ENCODE measurements at regions not wholly inside any gene's neighbourhood (a gene's known extent, or its start where the extent isn't known, plus 50 kb on each side); places are given as distances from the start of the nearest gene placed in this dataset.

- Mint-ChIP-seq H3K36me3 (ENCODE audit: low read depth) (no peaks in the 10 kb centered on the region), H3K27ac (no peak overlapping the region), H3K9me3 (no peaks in the 10 kb centered on the region), H3K27me3 (ENCODE audit: low read depth) (peaks cover 34% of the 10 kb centered on the region), H3K4me3 (ENCODE audit: low read depth) (no peak overlapping the region), H3K4me1 (ENCODE audit: low read depth) (peaks cover 33% of the 10 kb centered on the region)
- intact Hi-C loops (cut with micrococcal nuclease): loop anchor here (5.0 kb wide), 1 partner anchor 117 kb away; no protein-coding TSS in a partner anchor
- no peak for DNase-seq (ENCODE audit: low spot score)
Measured at GRCh38 chr7:112395411-112395810, 54.8 kb upstream of the IFRD1 start.

- no peaks in the 10 kb centered on the region for H3K36me3 Mint-ChIP-seq (ENCODE audit: low read depth)
- no peak overlapping the region for H3K4me3 Mint-ChIP-seq (ENCODE audit: low read depth)
- peaks cover 31% of the 10 kb centered on the region for H3K27me3 Mint-ChIP-seq (ENCODE audit: low read depth)
- no peaks in the 10 kb centered on the region for H3K9me3 Mint-ChIP-seq
- H3K27ac Mint-ChIP-seq: no peak overlapping the region
- H3K4me1 Mint-ChIP-seq (ENCODE audit: low read depth): peaks cover 32% of the 10 kb centered on the region
- intact Hi-C loops (cut with micrococcal nuclease): loop anchor here (5.0 kb wide), 1 partner anchor 116 kb away; no protein-coding TSS in a partner anchor
- DNase-seq (ENCODE audit: low spot score): no peak
Measured at GRCh38 chr7:112395893-112396292, 54.4 kb upstream of the IFRD1 start.

GRCh38 chr7:112398534-112398933, 51.7 kb upstream of the IFRD1 start:
- H3K27ac Mint-ChIP-seq: no peak overlapping the region

GRCh38 chr7:112399501-112399900, 50.8 kb upstream of the IFRD1 start:
- Mint-ChIP-seq H3K4me1 (ENCODE audit: low read depth) (peaks cover 22% of the 10 kb centered on the region), H3K27ac (no peak overlapping the region), H3K4me3 (ENCODE audit: low read depth) (no peak overlapping the region), H3K36me3 (ENCODE audit: low read depth) (no peaks in the 10 kb centered on the region), H3K27me3 (ENCODE audit: low read depth) (peaks cover 26% of the 10 kb centered on the region), H3K9me3 (no peaks in the 10 kb centered on the region)
- no peak for DNase-seq (ENCODE audit: low spot score)
- intact Hi-C loops (cut with micrococcal nuclease): loop anchor here (2.0 to 5.0 kb wide), 3 partner anchors 15 to 113 kb away; no protein-coding TSS in a partner anchor

More at GRCh38 chr7:112398534-112398933, 51.7 kb upstream of the IFRD1 start:
- H3K4me3 Mint-ChIP-seq (ENCODE audit: low read depth): no peak overlapping the region
- peak; percentile 38 for DNase-seq (ENCODE audit: low spot score)
- intact Hi-C loops (cut with micrococcal nuclease): loop anchor here (2.0 to 5.0 kb wide), 3 partner anchors 16 to 114 kb away; no protein-coding TSS in a partner anchor
- no peaks in the 10 kb centered on the region for H3K9me3 Mint-ChIP-seq
- peaks cover 30% of the 10 kb centered on the region for H3K27me3 Mint-ChIP-seq (ENCODE audit: low read depth)
- peaks cover 22% of the 10 kb centered on the region for H3K4me1 Mint-ChIP-seq (ENCODE audit: low read depth)
- no peaks in the 10 kb centered on the region for H3K36me3 Mint-ChIP-seq (ENCODE audit: low read depth)

GRCh38 chr7:112400141-112400540, 50.1 kb upstream of the IFRD1 start:
- Mint-ChIP-seq H3K27ac (no peak overlapping the region), H3K4me1 (ENCODE audit: low read depth) (peaks cover 22% of the 10 kb centered on the region), H3K27me3 (ENCODE audit: low read depth) (peaks cover 28% of the 10 kb centered on the region), H3K4me3 (ENCODE audit: low read depth) (no peak overlapping the region), H3K9me3 (no peaks in the 10 kb centered on the region), H3K36me3 (ENCODE audit: low read depth) (no peaks in the 10 kb centered on the region)
- no peak for DNase-seq (ENCODE audit: low spot score)
- intact Hi-C loops (cut with micrococcal nuclease): no loop called here

Data from activated T-helper 2 cell treated with anti-CD3 and anti-CD28 coated beads, Interferon-gamma antibody, Interleukin-2, Interleukin-4, amounts not matched to agents 10 μg/mL and 5 μg/mL and 100 μg/mL, durations not matched to agents 14 hours and 24 hours and 36 hours (primary cell).